HEK293 (cell line): ENCODE measurements at regions not wholly inside any gene's neighbourhood (a gene's known extent, or its start where the extent isn't known, plus 50 kb on each side); places are given as distances from the start of the nearest gene placed in this dataset.

Experiments
- CTCF ChIP-seq: fragments of 450-650 bp; formaldehyde crosslinking; IDR thresholded peaks from 2 replicates; pipeline ENCODE4 v1.5.1; 2016; ENCODE audit warnings: missing biosample characterization, missing genetic modification characterization
- PRDM4 ChIP-seq: fragments of 450-650 bp; formaldehyde crosslinking; IDR thresholded peaks from 2 replicates; pipeline ENCODE4 v1.5.1; 2017; ENCODE audit warnings: missing biosample characterization, missing genetic modification characterization
- REST ChIP-seq: fragments of 450-650 bp; formaldehyde crosslinking; IDR thresholded peaks from 2 replicates; pipeline ENCODE4 v1.5.1; 2016; ENCODE audit warnings: missing biosample characterization, missing genetic modification characterization
- ZNF274 ChIP-seq, 2 experiments: fragments of 200-500 bp in 1 of 2; fragments of 450-650 bp in 1 of 2; sonication (Bioruptor generic) in 1 of 2; formaldehyde crosslinking in 1 of 2; IDR thresholded peaks; 2 replicates each; pipeline versions ENCODE4 v1.5.1 to v1.6.1; 2014 to 2016; ENCODE audit warnings: borderline replicate concordance in 1 of 2, inconsistent platforms in 1 of 2, low read length in 1 of 2, missing biosample characterization in 1 of 2, missing genetic modification characterization in 1 of 2
- ZNF350 ChIP-seq: fragments of 450-650 bp; formaldehyde crosslinking; IDR thresholded peaks from 2 replicates; pipeline ENCODE4 v1.5.0; 2017; ENCODE audit warnings: missing biosample characterization, mild to moderate bottlenecking, missing genetic modification characterization
- ZNF416 ChIP-seq: fragments of 450-650 bp; formaldehyde crosslinking; IDR thresholded peaks from 2 replicates; pipeline ENCODE4 v1.5.1; 2016; ENCODE audit warnings: missing biosample characterization, missing genetic modification characterization
- ZNF449 ChIP-seq: fragments of 450-650 bp; formaldehyde crosslinking; IDR thresholded peaks from 2 replicates; pipeline ENCODE4 v1.5.1; 2017; ENCODE audit warnings: missing biosample characterization, mild to moderate bottlenecking, missing genetic modification characterization, moderate library complexity

GRCh38 chr14:45916340-45916953 is 663.4 kb upstream of the MIS18BP1 start:
- no peak for TF ChIP-seq ZNF350 (tag by site-specific recombination)
- TF ChIP-seq CTCF (tag by site-specific recombination): no peak
- TF ChIP-seq PRDM4: no peak
- TF ChIP-seq ZNF449 (tag by site-specific recombination): no peak
- TF ChIP-seq REST (tag by site-specific recombination): no peak
- TF ChIP-seq ZNF274 (IDR thresholded peaks at IDR 0.05; ENCODE audit: low read length): no peak
- no peak for TF ChIP-seq ZNF274 (tag by site-specific recombination; IDR thresholded peaks at IDR 0.05; ENCODE audit: borderline replicate concordance)
- TF ChIP-seq ZNF416 (tag by site-specific recombination): no peak
